ENCODE measurements at regions not wholly inside any gene's neighbourhood (a gene's known extent, or its start where the extent isn't known, plus 50 kb on each side); places are given as distances from the start of the nearest gene placed in this dataset.
"Not testable (repeated sequence)": the region's sequence is repeated elsewhere in the genome, so short reads cannot be mapped to it uniquely, and the experiment has no call there.

GRCh38 chr3:86772699-86773098 lies 218.2 kb downstream of the VGLL3 start:
- Histone ChIP-seq H3K4me3 (ENCODE audit: low read depth, low read length) (no peak overlapping the region), H3K27ac (ENCODE audit: low read depth, low read length) (no peak overlapping the region), H3K4me1 (ENCODE audit: control insufficient read depth, insufficient read depth, low read length, unreplicated experiment) (no peaks in the 10 kb centered on the region), H3K79me2 (ENCODE audit: control insufficient read depth, insufficient read depth, low read length, unreplicated experiment) (no peaks in the 10 kb centered on the region), H3K27me3 (ENCODE audit: insufficient read depth, low read length) (no peaks in the 10 kb centered on the region), H3K36me3 (ENCODE audit: insufficient read depth, low read length) (no peaks in the 10 kb centered on the region), H2AFZ (ENCODE audit: low read length, unreplicated experiment) (no peak overlapping the region)

GRCh38 chr3:86771741-86772512 lies 219.0 kb downstream of the VGLL3 start:
- no peak overlapping the region for H2AFZ ChIP-seq (ENCODE audit: low read length, unreplicated experiment)
- no peaks in the 10 kb centered on the region for H3K27me3 ChIP-seq (ENCODE audit: insufficient read depth, low read length)
- H3K79me2 ChIP-seq (ENCODE audit: control insufficient read depth, insufficient read depth, low read length, unreplicated experiment) = no peaks in the 10 kb centered on the region
- H3K27ac ChIP-seq (ENCODE audit: low read depth, low read length) = no peak overlapping the region
- no peak overlapping the region for H3K4me3 ChIP-seq (ENCODE audit: low read depth, low read length)
- no peaks in the 10 kb centered on the region for H3K36me3 ChIP-seq (ENCODE audit: insufficient read depth, low read length)
- no peaks in the 10 kb centered on the region for H3K4me1 ChIP-seq (ENCODE audit: control insufficient read depth, insufficient read depth, low read length, unreplicated experiment)

- Histone ChIP-seq H3K27ac (ENCODE audit: low read depth, low read length) (no peak overlapping the region), H2AFZ (ENCODE audit: low read length, unreplicated experiment) (no peak overlapping the region)
Measured at GRCh38 chr3:86766331-86766730, 224.6 kb downstream of the VGLL3 start.

GRCh38 chr3:86757322-86758179 lies 233.4 kb downstream of the VGLL3 start:
- H3K27me3 ChIP-seq (ENCODE audit: insufficient read depth, low read length) = peaks cover 41% of the 10 kb centered on the region; the same call in 1 of the 2 replicates
- not testable (repeated sequence) for H3K4me1 ChIP-seq (ENCODE audit: control insufficient read depth, insufficient read depth, low read length, unreplicated experiment); H3K79me2 ChIP-seq (ENCODE audit: control insufficient read depth, insufficient read depth, low read length, unreplicated experiment); H3K27ac ChIP-seq (ENCODE audit: low read depth, low read length); H2AFZ ChIP-seq (ENCODE audit: low read length, unreplicated experiment); H3K36me3 ChIP-seq (ENCODE audit: insufficient read depth, low read length); H3K4me3 ChIP-seq (ENCODE audit: low read depth, low read length)

More at GRCh38 chr3:86766331-86766730, 224.6 kb downstream of the VGLL3 start:
- no peak overlapping the region for H3K4me3 ChIP-seq (ENCODE audit: low read depth, low read length)
- H3K79me2 ChIP-seq (ENCODE audit: control insufficient read depth, insufficient read depth, low read length, unreplicated experiment) = no peaks in the 10 kb centered on the region
- no peaks in the 10 kb centered on the region for H3K36me3 ChIP-seq (ENCODE audit: insufficient read depth, low read length)
- H3K27me3 ChIP-seq (ENCODE audit: insufficient read depth, low read length) = 0 out of 2 replicates have a peak, but pooled peaks cover under 1% of the 10 kb centered on the region
- H3K4me1 ChIP-seq (ENCODE audit: control insufficient read depth, insufficient read depth, low read length, unreplicated experiment) = no peaks in the 10 kb centered on the region

GRCh38 chr3:86748015-86748414 lies 242.9 kb downstream of the VGLL3 start:
- peaks cover 19% of the 10 kb centered on the region for H3K27me3 ChIP-seq (ENCODE audit: insufficient read depth, low read length)
- no peaks in the 10 kb centered on the region for H3K79me2 ChIP-seq (ENCODE audit: control insufficient read depth, insufficient read depth, low read length, unreplicated experiment)
- H3K4me1 ChIP-seq (ENCODE audit: control insufficient read depth, insufficient read depth, low read length, unreplicated experiment) = no peaks in the 10 kb centered on the region

GRCh38 chr3:86744051-86744450 lies 246.9 kb downstream of the VGLL3 start:
- H3K27me3 ChIP-seq (ENCODE audit: insufficient read depth, low read length) = peaks cover 12% of the 10 kb centered on the region; the same call in 1 of the 2 replicates

More at GRCh38 chr3:86748015-86748414, 242.9 kb downstream of the VGLL3 start:
- Histone ChIP-seq H3K36me3 (ENCODE audit: insufficient read depth, low read length) (no peaks in the 10 kb centered on the region), H3K4me3 (ENCODE audit: low read depth, low read length) (no peak overlapping the region), H2AFZ (ENCODE audit: low read length, unreplicated experiment) (no peak overlapping the region), H3K27ac (ENCODE audit: low read depth, low read length) (no peak overlapping the region)

GRCh38 chr3:86743233-86743632 lies 247.7 kb downstream of the VGLL3 start:
- H3K4me3 ChIP-seq (ENCODE audit: low read depth, low read length) = no peak overlapping the region
- no peaks in the 10 kb centered on the region for H3K79me2 ChIP-seq (ENCODE audit: control insufficient read depth, insufficient read depth, low read length, unreplicated experiment)
- no peak overlapping the region for H3K27ac ChIP-seq (ENCODE audit: low read depth, low read length)
- no peaks in the 10 kb centered on the region for H3K4me1 ChIP-seq (ENCODE audit: control insufficient read depth, insufficient read depth, low read length, unreplicated experiment)
- no peaks in the 10 kb centered on the region for H3K36me3 ChIP-seq (ENCODE audit: insufficient read depth, low read length)
- H3K27me3 ChIP-seq (ENCODE audit: insufficient read depth, low read length) = peaks cover 6% of the 10 kb centered on the region; the same call in 1 of the 2 replicates
- no peak overlapping the region for H2AFZ ChIP-seq (ENCODE audit: low read length, unreplicated experiment)

More at GRCh38 chr3:86744051-86744450, 246.9 kb downstream of the VGLL3 start:
- Histone ChIP-seq H3K4me1 (ENCODE audit: control insufficient read depth, insufficient read depth, low read length, unreplicated experiment) (no peaks in the 10 kb centered on the region), H3K27ac (ENCODE audit: low read depth, low read length) (no peak overlapping the region), H3K4me3 (ENCODE audit: low read depth, low read length) (no peak overlapping the region), H3K79me2 (ENCODE audit: control insufficient read depth, insufficient read depth, low read length, unreplicated experiment) (no peaks in the 10 kb centered on the region), H3K36me3 (ENCODE audit: insufficient read depth, low read length) (no peaks in the 10 kb centered on the region), H2AFZ (ENCODE audit: low read length, unreplicated experiment) (no peak overlapping the region)

- H2AFZ ChIP-seq (ENCODE audit: low read length, unreplicated experiment) = no peak overlapping the region
- H3K4me1 ChIP-seq (ENCODE audit: control insufficient read depth, insufficient read depth, low read length, unreplicated experiment) = no peaks in the 10 kb centered on the region
- no peak overlapping the region for H3K27ac ChIP-seq (ENCODE audit: low read depth, low read length)
- no peaks in the 10 kb centered on the region for H3K79me2 ChIP-seq (ENCODE audit: control insufficient read depth, insufficient read depth, low read length, unreplicated experiment)
- no peak overlapping the region for H3K4me3 ChIP-seq (ENCODE audit: low read depth, low read length)
- no peaks in the 10 kb centered on the region for H3K36me3 ChIP-seq (ENCODE audit: insufficient read depth, low read length)
- H3K27me3 ChIP-seq (ENCODE audit: insufficient read depth, low read length) = no peaks in the 10 kb centered on the region
Measured at GRCh38 chr3:86740751-86741150, 250.2 kb downstream of the VGLL3 start.

GRCh38 chr3:86739244-86739643 lies 251.7 kb downstream of the VGLL3 start:
- no peak overlapping the region for H3K27ac ChIP-seq (ENCODE audit: low read depth, low read length)
- H3K4me3 ChIP-seq (ENCODE audit: low read depth, low read length) = no peak overlapping the region
- no peaks in the 10 kb centered on the region for H3K27me3 ChIP-seq (ENCODE audit: insufficient read depth, low read length)
- no peaks in the 10 kb centered on the region for H3K4me1 ChIP-seq (ENCODE audit: control insufficient read depth, insufficient read depth, low read length, unreplicated experiment)
- no peak overlapping the region for H2AFZ ChIP-seq (ENCODE audit: low read length, unreplicated experiment)
- H3K36me3 ChIP-seq (ENCODE audit: insufficient read depth, low read length) = no peaks in the 10 kb centered on the region
- H3K79me2 ChIP-seq (ENCODE audit: control insufficient read depth, insufficient read depth, low read length, unreplicated experiment) = no peaks in the 10 kb centered on the region

GRCh38 chr3:86738684-86739083 lies 252.3 kb downstream of the VGLL3 start:
- no peak overlapping the region for H3K4me3 ChIP-seq (ENCODE audit: low read depth, low read length)
- H3K27me3 ChIP-seq (ENCODE audit: insufficient read depth, low read length) = no peaks in the 10 kb centered on the region
- no peaks in the 10 kb centered on the region for H3K36me3 ChIP-seq (ENCODE audit: insufficient read depth, low read length)
- H3K79me2 ChIP-seq (ENCODE audit: control insufficient read depth, insufficient read depth, low read length, unreplicated experiment) = no peaks in the 10 kb centered on the region
- no peaks in the 10 kb centered on the region for H3K4me1 ChIP-seq (ENCODE audit: control insufficient read depth, insufficient read depth, low read length, unreplicated experiment)
- no peak overlapping the region for H2AFZ ChIP-seq (ENCODE audit: low read length, unreplicated experiment)
- no peak overlapping the region for H3K27ac ChIP-seq (ENCODE audit: low read depth, low read length)
